SK-N-SH (cell line): ENCODE measurements at regions not wholly inside any gene's neighbourhood (a gene's known extent, or its start where the extent isn't known, plus 50 kb on each side); places are given as distances from the start of the nearest gene placed in this dataset.

Experiments
- CTCF ChIA-PET: fragments of 300-600, 350-600 bp; formaldehyde crosslinking; extraction: SDS; loops from one replicate; lab custom pipeline; 2021; lab: Yijun Ruan, JAX
- POLR2A ChIA-PET: fragments of 350-600 bp; sonication (Branson Sonifier 250); formaldehyde crosslinking; extraction: SDS; loops from one replicate; lab custom pipeline; 2020; ENCODE audit warnings: antibody characterized with exemption, inconsistent platforms; lab: Yijun Ruan, JAX
- DNase-seq: peaks from one replicate; pipeline ENCODE4 v3.0.0; 2012
- H2AFZ ChIP-seq: fragments of 200-600 bp; sonication (generic); 2 replicates; pipeline ENCODE4 v1.8.1; 2016; ENCODE audit warnings: antibody characterized with exemption, mild to moderate bottlenecking, low read depth
- H3F3A ChIP-seq: fragments of 200-600 bp; sonication (generic); replicated peaks from 2 replicates; pipeline ENCODE3; 2016; ENCODE audit warnings: antibody characterized with exemption, mild to moderate bottlenecking; ENCODE audit not compliant: insufficient read depth
- H3K27ac ChIP-seq, 2 experiments: fragments of 200-500 bp in 1 of 2; fragments of 200-600 bp in 1 of 2; sonication (Bioruptor generic) in 1 of 2; sonication (generic), shearing (Covaris generic) in 1 of 2; 2 replicates each; pipeline versions ENCODE4 v1.5.1 to v1.6.1; 2014 to 2016; ENCODE audit warnings: low read depth in 2 of 2, inconsistent platforms in 1 of 2, low read length in 1 of 2, mild to moderate bottlenecking in 1 of 2, mixed read lengths in 1 of 2
- H3K27me3 ChIP-seq: fragments of 200-600 bp; sonication (generic), shearing (Covaris generic); 2 replicates; pipeline ENCODE4 v1.6.1; 2016; ENCODE audit warnings: mixed run types; ENCODE audit not compliant: insufficient read depth
- H3K36me3 ChIP-seq, 2 experiments: fragments of 200-500 bp in 1 of 2; fragments of 200-600 bp in 1 of 2; sonication (Bioruptor generic) in 1 of 2; sonication (generic) in 1 of 2; replicated peaks in 1 of 2; 2 replicates each; pipeline versions ENCODE3 to v1.5.1; 2014 to 2016; ENCODE audit warnings: low read length in 1 of 2, mild to moderate bottlenecking in 1 of 2; ENCODE audit not compliant: insufficient read depth in 2 of 2, control insufficient read depth in 1 of 2
- H3K4me1 ChIP-seq, 2 experiments: fragments of 200-500 bp in 1 of 2; fragments of 200-600 bp in 1 of 2; sonication (Bioruptor generic) in 1 of 2; sonication (generic), shearing (Covaris generic) in 1 of 2; 2 replicates each; pipeline versions ENCODE4 v1.5.1 to v1.6.1; 2014 to 2016; ENCODE audit warnings: low read depth in 1 of 2, low read length in 1 of 2, mixed run types in 1 of 2; ENCODE audit not compliant: insufficient read depth in 2 of 2, control insufficient read depth in 1 of 2
- H3K4me2 ChIP-seq: fragments of 200-600 bp; sonication (generic), shearing (Covaris generic); 2 replicates; pipeline ENCODE4 v1.6.1; 2017; ENCODE audit warnings: mixed run types
- H3K4me3 ChIP-seq, 2 experiments: fragments of 200-500 bp in 1 of 2; fragments of 200-600 bp in 1 of 2; sonication (Bioruptor generic) in 1 of 2; sonication (generic), shearing (Covaris generic) in 1 of 2; 2 replicates each; pipeline versions ENCODE4 v1.5.1 to v1.8.1; 2014 to 2016; ENCODE audit warnings: low read depth in 2 of 2, inconsistent platforms in 1 of 2, low read length in 1 of 2, mild to moderate bottlenecking in 1 of 2, mixed read lengths in 1 of 2, moderate library complexity in 1 of 2
- H3K79me2 ChIP-seq: fragments of 200-600 bp; sonication (generic); 2 replicates; pipeline ENCODE4 v1.8.1; 2017; ENCODE audit warnings: mild to moderate bottlenecking; ENCODE audit not compliant: insufficient read depth
- H3K9ac ChIP-seq: fragments of 200-600 bp; sonication (generic); 2 replicates; pipeline ENCODE4 v1.6.1; 2017; ENCODE audit warnings: mixed run types
- H3K9me2 ChIP-seq: fragments of 200-600 bp; sonication (generic); 2 replicates; pipeline ENCODE4 v1.6.1; 2017; ENCODE audit warnings: mixed run types
- H3K9me3 ChIP-seq: fragments of 200-600 bp; sonication (generic); 2 replicates; pipeline ENCODE4 v1.6.1; 2017; ENCODE audit warnings: mixed run types, mild to moderate bottlenecking, moderate library complexity
- H4K20me1 ChIP-seq: fragments of 200-600 bp; sonication (generic); 2 replicates; pipeline ENCODE4 v1.6.1; 2017; ENCODE audit warnings: mild to moderate bottlenecking, mixed run types; ENCODE audit not compliant: insufficient read depth
- ELF1 ChIP-seq: IDR thresholded peaks from 2 replicates; pipeline ENCODE4 v1.4.0; 2012
- EP300 ChIP-seq, 2 experiments: IDR thresholded peaks; 2 replicates each; pipeline versions ENCODE4 v1.4.0 to v1.6.1; 2012; ENCODE audit warnings: borderline replicate concordance in 1 of 2, low read depth in 1 of 2, low read length in 1 of 2
- FOXJ3 ChIP-seq: sonication (generic); formaldehyde crosslinking; IDR thresholded peaks from 2 replicates; pipeline ENCODE4 v1.5.1; 2020; ENCODE audit warnings: mild to moderate bottlenecking, missing genetic modification reagents
- FOXM1 ChIP-seq: IDR thresholded peaks from 2 replicates; pipeline ENCODE4 v1.4.0; 2012; ENCODE audit warnings: low read depth, mild to moderate bottlenecking
- GATA2 ChIP-seq: sonication (generic); formaldehyde crosslinking; IDR thresholded peaks from 2 replicates; pipeline ENCODE4 v1.5.0; 2020; ENCODE audit warnings: mild to moderate bottlenecking, missing genetic modification reagents
- JUND ChIP-seq: IDR thresholded peaks from 2 replicates; pipeline ENCODE4 v1.4.0; 2012
- MAX ChIP-seq: IDR thresholded peaks from 2 replicates; pipeline ENCODE4 v1.4.0; 2012; ENCODE audit warnings: low read depth
- MEF2A ChIP-seq: IDR thresholded peaks from 2 replicates; pipeline ENCODE4 v1.4.0; 2012; ENCODE audit warnings: low read depth, borderline replicate concordance
- MXI1 ChIP-seq: IDR thresholded peaks from 2 replicates; pipeline ENCODE4 v1.6.1; 2012; ENCODE audit warnings: mild to moderate bottlenecking, low read depth, low read length, improper control_type of control experiment
- PBX3 ChIP-seq: IDR thresholded peaks from 2 replicates; pipeline ENCODE4; 2012
- POLR2AphosphoS5 ChIP-seq: IDR thresholded peaks from 2 replicates; pipeline ENCODE4 v1.6.1; 2012; ENCODE audit warnings: low read depth, low read length
- RAD21 ChIP-seq: IDR thresholded peaks from 2 replicates; pipeline ENCODE4 v1.6.1; 2012; ENCODE audit warnings: mild to moderate bottlenecking, low read length
- REST ChIP-seq: IDR thresholded peaks from 2 replicates; pipeline ENCODE4 v1.6.1; 2012; ENCODE audit warnings: mild to moderate bottlenecking, low read depth, low read length, moderate library complexity
- RFX5 ChIP-seq: IDR thresholded peaks from 2 replicates; pipeline ENCODE4 v1.6.1; 2012; ENCODE audit warnings: mild to moderate bottlenecking, improper control_type of control experiment, low read length
- SIN3A ChIP-seq: IDR thresholded peaks from 2 replicates; pipeline ENCODE4 v1.6.1; 2012; ENCODE audit warnings: low read depth, mild to moderate bottlenecking, low read length, moderate library complexity, borderline replicate concordance
- SMC3 ChIP-seq: IDR thresholded peaks from 2 replicates; pipeline ENCODE4 v1.6.1; 2012; ENCODE audit warnings: low read depth, low read length, improper control_type of control experiment
- TAF1 ChIP-seq: IDR thresholded peaks from 2 replicates; pipeline ENCODE4 v1.6.1; 2012; ENCODE audit warnings: low read depth, mild to moderate bottlenecking, low read length, moderate library complexity, borderline replicate concordance
- TEAD4 ChIP-seq: IDR thresholded peaks from 2 replicates; pipeline ENCODE4 v1.4.0; 2012; ENCODE audit warnings: mild to moderate bottlenecking, borderline replicate concordance; ENCODE audit not compliant: insufficient read depth
- YY1 ChIP-seq: IDR thresholded peaks from 2 replicates; pipeline ENCODE4 v1.4.0; 2012; ENCODE audit warnings: low read depth, mild to moderate bottlenecking
- WGBS: methylation state at CpG from one replicate; pipeline ENCODE4 v1.1.6; 2017; ENCODE audit warnings: low lambda C conversion rate; 5-methylcytosine and 5-hydroxymethylcytosine counted together

GRCh38 chr11:64457416-64458010 lies 98.2 kb upstream of the SLC22A11 start:
- TF ChIP-seq ELF1: no peak
- H3K4me1 ChIP-seq: no peaks in the 10 kb centered on the region; a peak in 1 of 4 replicates
- no peaks in the 10 kb centered on the region for H3K79me2 ChIP-seq
- H3K36me3 ChIP-seq: no peaks in the 10 kb centered on the region
- no peak overlapping the region for H3K4me2 ChIP-seq
- no peak overlapping the region for H3K9ac ChIP-seq
- 43% methylated on average over 7 of the region's 12 CpGs for WGBS
- no peak overlapping the region for H3K27ac ChIP-seq
- no peaks in the 10 kb centered on the region for H3K9me3 ChIP-seq
- DNase-seq: no peak
- no peak overlapping the region for H2AFZ ChIP-seq
- H3K27me3 ChIP-seq: no peaks in the 10 kb centered on the region
- H3K9me2 ChIP-seq: no peaks in the 10 kb centered on the region
- no peaks in the 10 kb centered on the region for H3F3A ChIP-seq
- CTCF ChIA-PET: interaction anchor here (1.1 to 2.8 kb wide), 4 partner anchors 8 to 195 kb away, joined by 3 to 27 read pairs (median 8); no protein-coding TSS in a partner anchor
- no peaks in the 10 kb centered on the region for H4K20me1 ChIP-seq
- H3K4me3 ChIP-seq: no peak overlapping the region
- POLR2A ChIA-PET: no interaction called here

GRCh38 chr11:64458997-64459396 lies 96.7 kb upstream of the SLC22A11 start:
- Histone ChIP-seq H3K79me2 (no peaks in the 10 kb centered on the region), H3K27me3 (no peaks in the 10 kb centered on the region), H2AFZ (no peak overlapping the region), H3K9me3 (no peaks in the 10 kb centered on the region), H3K4me1 (no peaks in the 10 kb centered on the region; a peak in 1 of 4 replicates), H3F3A (no peaks in the 10 kb centered on the region), H3K9ac (no peak overlapping the region), H4K20me1 (no peaks in the 10 kb centered on the region), H3K4me2 (no peak overlapping the region), H3K9me2 (no peaks in the 10 kb centered on the region), H3K27ac (no peak overlapping the region), H3K4me3 (no peak overlapping the region), H3K36me3 (no peaks in the 10 kb centered on the region)
- CTCF ChIA-PET: interaction anchor here (1.1 to 2.8 kb wide), 3 partner anchors 10 to 194 kb away, joined by 3 to 27 read pairs (median 12); no protein-coding TSS in a partner anchor
- POLR2A ChIA-PET: no interaction called here
- TF ChIP-seq FOXJ3 (no peak), POLR2AphosphoS5 (no peak), PBX3 (no peak), RFX5 (no peak), TAF1 (no peak), FOXM1 (no peak)
- no peak for DNase-seq
- 50% methylated on average over 10 of the region's 10 CpGs for WGBS

- no peak overlapping the region for H3K4me3 ChIP-seq
- H3K27me3 ChIP-seq: no peaks in the 10 kb centered on the region
- no peaks in the 10 kb centered on the region; a peak in 1 of 4 replicates for H3K4me1 ChIP-seq
- H3F3A ChIP-seq: no peaks in the 10 kb centered on the region
- H3K27ac ChIP-seq: no peak overlapping the region
- H3K9ac ChIP-seq: no peak overlapping the region
- no peaks in the 10 kb centered on the region for H3K9me2 ChIP-seq
- CTCF ChIA-PET: interaction anchor here (1.1 kb wide), 2 partner anchors 10 to 30 kb away, joined by 3 to 5 read pairs; no protein-coding TSS in a partner anchor
- WGBS: 58% methylated on average over 6 of the region's 6 CpGs
- POLR2A ChIA-PET: no interaction called here
- no peak overlapping the region for H3K4me2 ChIP-seq
- H2AFZ ChIP-seq: no peak overlapping the region
- DNase-seq: no peak
- H4K20me1 ChIP-seq: no peaks in the 10 kb centered on the region
- H3K9me3 ChIP-seq: no peaks in the 10 kb centered on the region
- H3K79me2 ChIP-seq: no peaks in the 10 kb centered on the region
- H3K36me3 ChIP-seq: no peaks in the 10 kb centered on the region
- TF ChIP-seq YY1 (no peak), MXI1 (no peak), FOXJ3 (no peak), TEAD4 (no peak), RAD21 (no peak), TAF1 (no peak), SIN3A (no peak), POLR2AphosphoS5 (no peak), REST (no peak), SMC3 (no peak), MAX (no peak), JUND (no peak), EP300 (IDR thresholded peaks at IDR 0.05; ENCODE audit: borderline replicate concordance in 1 of 2, low read depth in 1 of 2, low read length in 1 of 2) (no peak), GATA2 (CRISPR knock-in tag) (no peak), MEF2A (no peak)
These were observed 96.1 kb upstream of the SLC22A11 start for GRCh38 chr11:64459609-64460008.
